Brain microvascular endothelial cell (primary cell): ENCODE measurements at regions not wholly inside any gene's neighbourhood (a gene's known extent, or its start where the extent isn't known, plus 50 kb on each side); places are given as distances from the start of the nearest gene placed in this dataset.

Source experiments
- DNase-seq: peaks from one replicate; pipeline ENCODE4 v3.0.0-alpha.2; 2020
- H3K27ac ChIP-seq: fragments of 250-450 bp; sonication (Bioruptor Pico); 2 replicates; pipeline ENCODE4 v1.5.1; 2020; ENCODE audit warnings: mild to moderate bottlenecking, moderate library complexity
- H3K27me3 ChIP-seq: fragments of 250-450 bp; sonication (Bioruptor Pico); replicated peaks from 2 replicates; pipeline ENCODE4 v1.5.1; 2020; ENCODE audit warnings: mild to moderate bottlenecking
- H3K36me3 ChIP-seq: fragments of 250-450 bp; sonication (Bioruptor Pico); replicated peaks from 2 replicates; pipeline ENCODE4 v1.5.1; 2020; ENCODE audit warnings: mild to moderate bottlenecking
- H3K4me3 ChIP-seq: 2 replicates; pipeline ENCODE4 v1.5.1; 2011; ENCODE audit warnings: low read depth, mild to moderate bottlenecking, control low read depth, low read length, moderate library complexity
- CTCF ChIP-seq: IDR thresholded peaks from 2 replicates; pipeline ENCODE4 v1.5.1; 2011; ENCODE audit warnings: low read depth, mild to moderate bottlenecking, moderate library complexity, low read length, control low read depth, inconsistent platforms; ENCODE audit errors: missing control alignments
- in situ Hi-C: cut with HindIII; loops from 2 replicates; pipeline ENCODE4 v1.10.0; 2017; ENCODE audit warnings: low sequenced_read_pairs, low pct_ligation_motif_present

- TF ChIP-seq CTCF, result no peak
- in situ Hi-C loops, result no loop called here
- no peak for DNase-seq
- Histone ChIP-seq H3K27ac (no peak overlapping the region), H3K4me3 (no peak overlapping the region), H3K27me3 (no peaks in the 10 kb centered on the region), H3K36me3 (no peaks in the 10 kb centered on the region)
These were observed 899.3 kb downstream of the STIM2 start for GRCh38 chr4:27759611-27760575.

GRCh38 chr4:27763830-27764525 is 903.3 kb downstream of the STIM2 start:
- no peak overlapping the region for H3K4me3 ChIP-seq
- DNase-seq, result no peak
- no peaks in the 10 kb centered on the region for H3K27me3 ChIP-seq
- in situ Hi-C loops, result no loop called here
- no peaks in the 10 kb centered on the region for H3K36me3 ChIP-seq
- no peak overlapping the region for H3K27ac ChIP-seq
- no peak for TF ChIP-seq CTCF

- in situ Hi-C loops, result no loop called here
- DNase-seq, result peak; percentile 9
- TF ChIP-seq CTCF, result no peak
These were observed 903.8 kb downstream of the STIM2 start for GRCh38 chr4:27764526-27764837.

GRCh38 chr4:27770895-27771294 is 910.3 kb downstream of the STIM2 start:
- Histone ChIP-seq H3K27ac (no peak overlapping the region), H3K27me3 (no peaks in the 10 kb centered on the region), H3K4me3 (no peak overlapping the region), H3K36me3 (no peaks in the 10 kb centered on the region)
- no peak for DNase-seq
- no peak for TF ChIP-seq CTCF
- in situ Hi-C loops, result no loop called here

More at GRCh38 chr4:27764526-27764837, 903.8 kb downstream of the STIM2 start:
- Histone ChIP-seq H3K27ac (no peak overlapping the region), H3K27me3 (no peaks in the 10 kb centered on the region), H3K4me3 (no peak overlapping the region), H3K36me3 (no peaks in the 10 kb centered on the region)

GRCh38 chr4:27775156-27775555 is 914.5 kb downstream of the STIM2 start:
- Histone ChIP-seq H3K4me3 (no peak overlapping the region), H3K27me3 (no peaks in the 10 kb centered on the region), H3K27ac (no peak overlapping the region), H3K36me3 (no peaks in the 10 kb centered on the region)
- DNase-seq, result no peak
- in situ Hi-C loops, result no loop called here
- no peak for TF ChIP-seq CTCF
